ENCODE measurements at regions not wholly inside any gene's neighbourhood (a gene's known extent, or its start where the extent isn't known, plus 50 kb on each side); places are given as distances from the start of the nearest gene placed in this dataset.

DNA sequence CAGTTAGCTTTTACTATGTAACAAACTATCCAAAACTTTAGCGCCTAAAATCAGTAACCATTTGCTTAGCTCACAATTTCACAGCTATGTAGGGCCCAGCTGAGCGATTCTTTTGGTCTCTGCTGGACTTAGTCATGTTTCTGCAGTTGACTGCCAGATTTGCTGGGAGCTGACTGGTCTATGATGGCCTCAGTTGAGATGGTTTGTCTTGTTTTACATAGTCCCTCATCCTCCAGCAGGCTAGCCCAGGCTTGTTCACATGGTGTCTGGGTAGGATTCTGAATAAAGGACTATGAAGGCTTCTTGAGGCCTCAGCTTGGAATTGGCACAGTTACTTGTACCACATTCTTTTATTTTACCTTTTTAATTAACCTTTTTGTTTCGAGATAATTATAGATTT, 247.8 kb upstream of the CHD6 start:
- whole genome bisulfite sequencing, 2 experiments (ENCODE audit: extremely low coverage in 2 of 2, insufficient read length in 1 of 2): no CpG with 5 or more reads among the region's 3 CpGs
- Histone ChIP-seq H2AK5ac (ENCODE audit: low read depth, low read length) (no peak overlapping the region), H3K23ac (ENCODE audit: low read depth, low read length) (no peak overlapping the region), H3K18ac (ENCODE audit: low read depth, low read length) (no peak overlapping the region), H3K14ac (replicated peaks; ENCODE audit: low read depth, low read length) (no peak overlapping the region), H4K20me1 (ENCODE audit: insufficient read depth, low read length) (no peaks in the 10 kb centered on the region), H4K91ac (ENCODE audit: insufficient read depth, low read depth, low read length) (no peak overlapping the region), H2BK15ac (ENCODE audit: low read depth, low read length) (no peak overlapping the region), H3K9me3 (ENCODE audit: control insufficient read depth, insufficient read depth, low read length) (peaks cover 2% of the 10 kb centered on the region; the same call in 1 of the 2 replicates), H3K4me2 (ENCODE audit: low read depth, low read length) (no peak overlapping the region), H3K27me3 (ENCODE audit: control insufficient read depth, insufficient read depth, low read length) (no peaks in the 10 kb centered on the region), H3K56ac (ENCODE audit: extremely low read depth, insufficient read depth, low read length) (no peak overlapping the region), H4K5ac (ENCODE audit: low read depth, low read length) (no peak overlapping the region), H3K4me3 (ENCODE audit: insufficient read depth, low read depth, low read length) (no peak overlapping the region), H2BK5ac (ENCODE audit: low read depth, low read length, poor library complexity, severe bottlenecking) (no peak overlapping the region), H4K8ac (ENCODE audit: low read depth in 2 of 2, low read length in 2 of 2) (no peak overlapping the region), H2AK9ac (replicated peaks; ENCODE audit: low read depth, low read length, poor library complexity) (no peak overlapping the region), H3K27ac (ENCODE audit: insufficient read depth, low read length) (no peak overlapping the region), H2AFZ (replicated peaks; ENCODE audit: low read length, poor library complexity) (no peak overlapping the region), H3K4me1 (ENCODE audit: control insufficient read depth, insufficient read depth, low read length) (no peaks in the 10 kb centered on the region), H3K4ac (ENCODE audit: low read depth, low read length) (no peak overlapping the region), H2BK120ac (ENCODE audit: low read depth, low read length) (no peak overlapping the region), H3K9ac (ENCODE audit: low read depth, low read length) (no peak overlapping the region), H3K79me1 (ENCODE audit: low read depth in 1 of 2, low read length in 2 of 2) (no peaks in the 10 kb centered on the region), H2BK20ac (ENCODE audit: low read depth, low read length) (no peak overlapping the region), H3K9me1 (ENCODE audit: insufficient read depth, low read length) (no peaks in the 10 kb centered on the region), H3K36me3 (ENCODE audit: control insufficient read depth, insufficient read depth, low read length) (no peaks in the 10 kb centered on the region)
- DNase-seq (no peak), ATAC-seq (ENCODE audit: low read depth) (no peak)
- in situ Hi-C loops (cut with MboI; ENCODE audit: low sequenced_read_pairs): no loop called here
- no peak for TF ChIP-seq MAFK (IDR thresholded peaks at IDR 0.05; ENCODE audit: low read depth, low read length)
- no peak for TF ChIP-seq SMC3 (IDR thresholded peaks at IDR 0.05; ENCODE audit: low read depth, low read length)
- TF ChIP-seq RAD21 (IDR thresholded peaks at IDR 0.05; ENCODE audit: low read length): no peak
- TF ChIP-seq MXI1 (IDR thresholded peaks at IDR 0.05; ENCODE audit: borderline replicate concordance, low read depth, low read length): no peak
- TF ChIP-seq, protein P1, sequence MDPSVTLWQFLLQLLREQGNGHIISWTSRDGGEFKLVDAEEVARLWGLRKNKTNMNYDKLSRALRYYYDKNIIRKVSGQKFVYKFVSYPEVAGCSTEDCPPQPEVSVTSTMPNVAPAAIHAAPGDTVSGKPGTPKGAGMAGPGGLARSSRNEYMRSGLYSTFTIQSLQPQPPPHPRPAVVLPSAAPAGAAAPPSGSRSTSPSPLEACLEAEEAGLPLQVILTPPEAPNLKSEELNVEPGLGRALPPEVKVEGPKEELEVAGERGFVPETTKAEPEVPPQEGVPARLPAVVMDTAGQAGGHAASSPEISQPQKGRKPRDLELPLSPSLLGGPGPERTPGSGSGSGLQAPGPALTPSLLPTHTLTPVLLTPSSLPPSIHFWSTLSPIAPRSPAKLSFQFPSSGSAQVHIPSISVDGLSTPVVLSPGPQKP (IDR thresholded peaks at IDR 0.05; ENCODE audit: borderline replicate concordance, low read depth, low read length): no peak
- TF ChIP-seq, protein P2, sequence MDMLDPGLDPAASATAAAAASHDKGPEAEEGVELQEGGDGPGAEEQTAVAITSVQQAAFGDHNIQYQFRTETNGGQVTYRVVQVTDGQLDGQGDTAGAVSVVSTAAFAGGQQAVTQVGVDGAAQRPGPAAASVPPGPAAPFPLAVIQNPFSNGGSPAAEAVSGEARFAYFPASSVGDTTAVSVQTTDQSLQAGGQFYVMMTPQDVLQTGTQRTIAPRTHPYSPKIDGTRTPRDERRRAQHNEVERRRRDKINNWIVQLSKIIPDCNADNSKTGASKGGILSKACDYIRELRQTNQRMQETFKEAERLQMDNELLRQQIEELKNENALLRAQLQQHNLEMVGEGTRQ (IDR thresholded peaks at IDR 0.05; ENCODE audit: low read depth, low read length): no peak
- no peak for TF ChIP-seq RFX5 (IDR thresholded peaks at IDR 0.05; ENCODE audit: low read depth, low read length)
- intact Hi-C loops (cut with micrococcal nuclease): loop anchor here (10.0 kb wide), 1 partner anchor 529 kb away; no protein-coding TSS in a partner anchor
- ChIA-PET CTCF (no interaction called here), POLR2A (ENCODE audit: unreplicated experiment) (no interaction called here)
- dilution Hi-C loops (cut with HindIII; ENCODE audit: low sequenced_read_pairs, unreplicated experiment): no loop called here
- BruUV-seq (replicated peaks): no TSS peak
